H9 (cell line): ENCODE measurements at regions not wholly inside any gene's neighbourhood (a gene's known extent, or its start where the extent isn't known, plus 50 kb on each side); places are given as distances from the start of the nearest gene placed in this dataset.

Experiments used
- DNase-seq: peaks from one replicate; pipeline ENCODE4 v3.0.0-alpha.2; 2017
- H2AFZ ChIP-seq: one replicate; pipeline ENCODE4 v1.6.1; 2013; ENCODE audit warnings: mild to moderate bottlenecking, low read length, control low read depth, moderate library complexity
- H2AK5ac ChIP-seq: 2 replicates; pipeline ENCODE4 v1.6.1; 2013; ENCODE audit warnings: low read length, control low read depth, mixed read lengths; ENCODE audit not compliant: insufficient read length
- H2BK120ac ChIP-seq: one replicate; pipeline ENCODE4 v1.6.1; 2013; ENCODE audit warnings: low read depth, mild to moderate bottlenecking, low read length, control low read depth, inconsistent platforms; ENCODE audit not compliant: poor library complexity, severe bottlenecking
- H2BK12ac ChIP-seq: 2 replicates; pipeline ENCODE4 v1.6.1; 2013; ENCODE audit warnings: low read length, control low read depth, mixed read lengths, low read depth; ENCODE audit not compliant: insufficient read length
- H2BK15ac ChIP-seq: 2 replicates; pipeline ENCODE4 v1.6.1; 2013; ENCODE audit warnings: low read depth, low read length, control low read depth
- H2BK20ac ChIP-seq: one replicate; pipeline ENCODE4 v1.6.1; 2013; ENCODE audit warnings: low read depth, mild to moderate bottlenecking, low read length, control low read depth, inconsistent platforms; ENCODE audit not compliant: poor library complexity, severe bottlenecking
- H2BK5ac ChIP-seq: 2 replicates; pipeline ENCODE4 v1.6.1; 2013; ENCODE audit warnings: low read length, control low read depth, mixed read lengths; ENCODE audit not compliant: insufficient read length
- H3K14ac ChIP-seq: 2 replicates; pipeline ENCODE4 v1.6.1; 2013; ENCODE audit warnings: low read length, control low read depth; ENCODE audit not compliant: insufficient read depth
- H3K18ac ChIP-seq: 2 replicates; pipeline ENCODE4 v1.6.1; 2013; ENCODE audit warnings: low read depth, mild to moderate bottlenecking, mixed read lengths, low read length, control low read depth; ENCODE audit not compliant: insufficient read length
- H3K23ac ChIP-seq: 2 replicates; pipeline ENCODE4 v1.6.1; 2013; ENCODE audit warnings: low read length, control low read depth, mixed read lengths, low read depth; ENCODE audit not compliant: insufficient read length
- H3K23me2 ChIP-seq: 2 replicates; pipeline ENCODE4 v1.6.1; 2013; ENCODE audit warnings: low read depth, mild to moderate bottlenecking, mixed read lengths, low read length, control low read depth; ENCODE audit not compliant: insufficient read length, poor library complexity, severe bottlenecking
- H3K27ac ChIP-seq: 2 replicates; pipeline ENCODE4 v1.5.1; 2013; ENCODE audit warnings: low read length, control low read depth, mixed read lengths, low read depth; ENCODE audit not compliant: insufficient read length
- H3K27me3 ChIP-seq: 2 replicates; pipeline ENCODE4 v1.6.1; 2013; ENCODE audit warnings: low read length, control low read depth, inconsistent platforms; ENCODE audit not compliant: insufficient read depth
- H3K4ac ChIP-seq: 2 replicates; pipeline ENCODE4 v1.6.1; 2013; ENCODE audit warnings: low read depth, mild to moderate bottlenecking, control low read depth, inconsistent platforms, low read length, moderate library complexity
- H3K4me1 ChIP-seq: 2 replicates; pipeline ENCODE4 v1.6.1; 2013; ENCODE audit warnings: low read length, control low read depth, inconsistent platforms; ENCODE audit not compliant: insufficient read depth
- H3K4me2 ChIP-seq: 2 replicates; pipeline ENCODE4 v1.6.1; 2013; ENCODE audit warnings: low read length, control low read depth, mixed read lengths; ENCODE audit not compliant: insufficient read length, insufficient read depth
- H3K56ac ChIP-seq: 2 replicates; pipeline ENCODE4 v1.6.1; 2013; ENCODE audit warnings: low read depth, mild to moderate bottlenecking, mixed read lengths, low read length, control low read depth; ENCODE audit not compliant: insufficient read length
- H3K79me1 ChIP-seq: 2 replicates; pipeline ENCODE4 v1.6.1; 2013; ENCODE audit warnings: low read depth, mild to moderate bottlenecking, moderate library complexity, low read length, control low read depth, inconsistent platforms; ENCODE audit not compliant: insufficient read depth, poor library complexity, severe bottlenecking
- H3K79me2 ChIP-seq: 2 replicates; pipeline ENCODE4 v1.6.1; 2013; ENCODE audit warnings: low read length, control low read depth, inconsistent platforms; ENCODE audit not compliant: insufficient read depth
- H3K9ac ChIP-seq: 2 replicates; pipeline ENCODE4 v1.6.1; 2013; ENCODE audit warnings: low read length, control low read depth, mixed read lengths; ENCODE audit not compliant: insufficient read length; ENCODE audit errors: extremely low read depth
- H3K9me3 ChIP-seq: one replicate; pipeline ENCODE4 v1.6.1; 2013; ENCODE audit warnings: low read depth, low read length, inconsistent platforms; ENCODE audit not compliant: control insufficient read depth
- H3T11ph ChIP-seq: one replicate; pipeline ENCODE4 v1.6.1; 2013; ENCODE audit warnings: mild to moderate bottlenecking, low read length, control low read depth, inconsistent platforms
- H4K20me1 ChIP-seq: one replicate; pipeline ENCODE4 v1.6.1; 2013; ENCODE audit not compliant: control insufficient read depth, insufficient read length, insufficient read depth
- H4K5ac ChIP-seq: 2 replicates; pipeline ENCODE4 v1.6.1; 2013; ENCODE audit warnings: low read depth, mild to moderate bottlenecking, mixed read lengths, low read length, control low read depth; ENCODE audit not compliant: insufficient read length
- H4K8ac ChIP-seq: replicated peaks from 2 replicates; pipeline ENCODE4 v1.6.1; 2013; ENCODE audit warnings: low read length, control low read depth, mixed read lengths, low read depth; ENCODE audit not compliant: insufficient read length
- H4K91ac ChIP-seq: 2 replicates; pipeline ENCODE4 v1.6.1; 2013; ENCODE audit warnings: low read depth, mild to moderate bottlenecking, moderate library complexity, mixed read lengths, low read length, control low read depth; ENCODE audit not compliant: insufficient read length
- H3K27ac Mint-ChIP-seq, 3 experiments: 2 replicates in 2 of 3; 3 replicates in 1 of 3; pipeline ENCODE4 v1.8.0; 2020 to 2021; ENCODE audit warnings: mixed read lengths in 3 of 3, mild to moderate bottlenecking in 1 of 3, moderate library complexity in 1 of 3
- H3K27me3 Mint-ChIP-seq: 2 replicates; pipeline ENCODE4 v1.8.0; 2021; ENCODE audit warnings: low read depth, mild to moderate bottlenecking, moderate library complexity, mixed read lengths
- H3K36me3 Mint-ChIP-seq, 3 experiments: 2 replicates in 2 of 3; 3 replicates in 1 of 3; pipeline ENCODE4 v1.8.0; 2020 to 2021; ENCODE audit warnings: low read depth in 3 of 3, mixed read lengths in 3 of 3; ENCODE audit not compliant: insufficient read depth in 1 of 3
- H3K4me1 Mint-ChIP-seq, 2 experiments: 2 replicates each; pipeline ENCODE4 v1.8.0; 2020; ENCODE audit warnings: mixed read lengths in 2 of 2
- H3K4me3 Mint-ChIP-seq, 2 experiments: 2 replicates in 1 of 2; 3 replicates in 1 of 2; pipeline ENCODE4 v1.8.0; 2020 to 2021; ENCODE audit warnings: mild to moderate bottlenecking in 2 of 2, mixed read lengths in 2 of 2, moderate library complexity in 1 of 2
- H3K9me3 Mint-ChIP-seq, 2 experiments: 2 replicates in 1 of 2; 3 replicates in 1 of 2; pipeline ENCODE4 v1.8.0; 2020; ENCODE audit warnings: mild to moderate bottlenecking in 2 of 2, mixed read lengths in 2 of 2, moderate library complexity in 1 of 2
- CTCF ChIP-seq: fragments of 200-600 bp; sonication (generic); conservative IDR thresholded peaks from 3 replicates; pipeline ENCODE4 v1.8.0; 2021; ENCODE audit warnings: antibody characterized with exemption, mild to moderate bottlenecking
- WGBS: extraction: QIAGEN DNeasy Blood & Tissue Kit; methylation state at CpG from one replicate; pipeline ENCODE4 v1.1.7; 2013; ENCODE audit warnings: missing lambda C conversion rate, low lambda C conversion rate, mixed read lengths; ENCODE audit not compliant: insufficient read length; ENCODE audit errors: extremely low coverage; 5-methylcytosine and 5-hydroxymethylcytosine counted together

- no peaks in the 10 kb centered on the region for H3K27me3 Mint-ChIP-seq
- H3K9me3 Mint-ChIP-seq: peaks cover 3 to 4% of the 10 kb centered on the region in 2 experiments; a peak in 4 of 5 replicates
- H4K20me1 ChIP-seq: no peaks in the 10 kb centered on the region
- H3K9me3 ChIP-seq: no peaks in the 10 kb centered on the region
- H3K56ac ChIP-seq: no peak overlapping the region
- H3K27ac Mint-ChIP-seq: no peak overlapping the region
- peaks cover 0 to 8% (median 2%) of the 10 kb centered on the region in 3 experiments; a peak in 4 of 7 replicates for H3K36me3 Mint-ChIP-seq
- H3K27ac ChIP-seq: no peak overlapping the region
- no peak overlapping the region for H4K5ac ChIP-seq
- peaks cover 14 to 26% of the 10 kb centered on the region in 2 experiments for H3K4me1 Mint-ChIP-seq
- H3K18ac ChIP-seq: no peak overlapping the region
- H3K14ac ChIP-seq: no peak overlapping the region
- H3K79me1 ChIP-seq: no peaks in the 10 kb centered on the region
- DNase-seq: no peak
- H3K4me2 ChIP-seq: no peak overlapping the region
- no peak overlapping the region for H3K4ac ChIP-seq
- H2AK5ac ChIP-seq: no peak overlapping the region
- H2BK20ac ChIP-seq: no peak overlapping the region
- no peaks in the 10 kb centered on the region for H3K79me2 ChIP-seq
- no peak overlapping the region for H2BK12ac ChIP-seq
- H4K8ac ChIP-seq: no peak overlapping the region
- H2BK5ac ChIP-seq: no peak overlapping the region
- no peak for TF ChIP-seq CTCF
- H2AFZ ChIP-seq: no peak overlapping the region
- H2BK120ac ChIP-seq: no peak overlapping the region
- no peaks in the 10 kb centered on the region for H3K27me3 ChIP-seq
- H3K9ac ChIP-seq: no peak overlapping the region
- H2BK15ac ChIP-seq: no peak overlapping the region
- H4K91ac ChIP-seq: no peak overlapping the region
- H3K23ac ChIP-seq: no peak overlapping the region
- peaks cover 7% of the 10 kb centered on the region; the same call in 1 of the 2 replicates for H3K4me1 ChIP-seq
- no peak overlapping the region for H3K4me3 Mint-ChIP-seq
- H3T11ph ChIP-seq: no peak overlapping the region
- WGBS: no CpG with 5 or more reads among the region's 1 CpG
- no peaks in the 10 kb centered on the region for H3K23me2 ChIP-seq
Measured at GRCh38 chr18:41530970-41531369, 424.1 kb upstream of the PIK3C3 start.
